ENCODE measurements at regions not wholly inside any gene's neighbourhood (a gene's known extent, or its start where the extent isn't known, plus 50 kb on each side); places are given as distances from the start of the nearest gene placed in this dataset.
A peak's percentile ranks its signal among the peaks of the same experiment; 100 is the strongest.

- TF ChIP-seq POLR2A (IDR thresholded peaks at IDR 0.05; ENCODE audit: low read depth, low read length) = no peak
- TF ChIP-seq CTCF (IDR thresholded peaks at IDR 0.05; ENCODE audit: extremely low read depth in 1 of 2, insufficient read depth in 1 of 2, low read depth in 1 of 2, low read length in 2 of 2) = no peak
- TF ChIP-seq JUN (IDR thresholded peaks at IDR 0.05; ENCODE audit: borderline replicate concordance, insufficient read depth, insufficient read length, low read depth) = peak; percentile 96
- TF ChIP-seq MAX (IDR thresholded peaks at IDR 0.05; ENCODE audit: insufficient read depth, insufficient read length) = no peak
- TF ChIP-seq POLR2AphosphoS5 (IDR thresholded peaks at IDR 0.05; ENCODE audit: insufficient read depth, low read depth, low read length) = no peak
- TF ChIP-seq MYC (IDR thresholded peaks at IDR 0.05; ENCODE audit: low read depth, low read length) = no peak
- peak; percentile 95 for TF ChIP-seq FOS (IDR thresholded peaks at IDR 0.05; ENCODE audit: borderline replicate concordance, insufficient read depth, low read length)
Observed at GRCh38 chr7:130904031-130904757, 170.2 kb upstream of the KLF14 start.
